ENCODE measurements at regions not wholly inside any gene's neighbourhood (a gene's known extent, or its start where the extent isn't known, plus 50 kb on each side); places are given as distances from the start of the nearest gene placed in this dataset.

DNA sequence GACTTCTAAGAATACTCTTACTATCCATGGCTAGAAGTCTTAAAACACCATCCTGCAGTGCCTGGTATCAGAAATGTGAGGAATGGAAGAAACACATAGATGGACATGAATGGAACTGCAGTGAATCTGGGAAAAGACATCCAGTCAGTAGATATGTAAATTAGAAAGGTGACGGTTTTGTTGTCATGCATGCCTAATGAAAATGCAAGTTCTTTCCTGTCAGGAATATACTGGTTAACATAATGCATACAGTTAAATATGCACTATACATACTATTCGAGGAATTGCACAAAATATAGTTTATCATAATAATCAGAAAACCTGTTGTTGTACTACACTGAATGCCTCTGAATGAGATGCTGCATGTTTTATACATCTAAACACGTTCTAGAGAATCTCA, 190.6 kb upstream of the ITGA4 start:
- TF ChIP-seq POLR2AphosphoS5 (IDR thresholded peaks at IDR 0.05; ENCODE audit: borderline replicate concordance, low read depth, low read length), result no peak
- no peak for TF ChIP-seq EZH2 (IDR thresholded peaks at IDR 0.05)
- TF ChIP-seq FOXP2 (optimal IDR thresholded peaks at IDR 0.05; ENCODE audit: control extremely low read depth, extremely low read length, insufficient read depth), result no peak
